ENCODE measurements at regions not wholly inside any gene's neighbourhood (a gene's known extent, or its start where the extent isn't known, plus 50 kb on each side); places are given as distances from the start of the nearest gene placed in this dataset.

DNA sequence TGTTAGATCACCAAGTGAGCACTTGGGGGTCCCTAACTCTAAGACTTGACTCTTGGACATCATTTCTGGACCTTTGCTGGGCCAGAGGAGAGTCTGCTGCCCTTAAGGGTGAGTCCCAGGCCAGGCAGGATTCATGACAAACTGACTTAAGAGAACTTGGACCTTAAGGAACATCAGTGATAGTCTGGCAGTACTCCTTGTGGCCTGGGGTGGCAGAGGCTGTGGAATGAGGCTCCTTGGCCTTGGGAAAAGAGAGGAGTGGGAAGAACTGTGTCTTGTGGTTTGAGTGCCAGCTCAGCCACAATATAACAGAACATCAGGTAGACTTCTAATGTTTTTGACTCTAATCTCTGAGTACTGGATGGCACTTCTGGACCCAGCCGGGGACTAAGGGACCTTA is 478.7 kb downstream of the MEI4 start:
- WGBS, 2 experiments (ENCODE audit: extremely low coverage in 2 of 2, insufficient read length in 1 of 2): no CpG with 5 or more reads among the region's 1 CpG
- POLR2A ChIA-PET (ENCODE audit: unreplicated experiment): no interaction called here
- Histone ChIP-seq H3K23ac (ENCODE audit: low read depth, low read length) (no peak overlapping the region), H4K91ac (ENCODE audit: insufficient read depth, low read depth, low read length) (no peak overlapping the region), H2BK5ac (ENCODE audit: low read depth, low read length, poor library complexity, severe bottlenecking) (no peak overlapping the region), H3K27ac (ENCODE audit: insufficient read depth, low read length) (no peak overlapping the region), H3K9me3 (ENCODE audit: control insufficient read depth, insufficient read depth, low read length) (peaks cover 16% of the 10 kb centered on the region; the same call in 1 of the 2 replicates), H3K4me2 (ENCODE audit: low read depth, low read length) (no peak overlapping the region), H3K36me3 (ENCODE audit: control insufficient read depth, insufficient read depth, low read length) (no peaks in the 10 kb centered on the region), H3K4ac (ENCODE audit: low read depth, low read length) (no peak overlapping the region), H2BK120ac (ENCODE audit: low read depth, low read length) (no peak overlapping the region), H3K9ac (ENCODE audit: low read depth, low read length) (no peak overlapping the region), H2AFZ (replicated peaks; ENCODE audit: low read length, poor library complexity) (no peak overlapping the region), H3K27me3 (ENCODE audit: control insufficient read depth, insufficient read depth, low read length) (no peaks in the 10 kb centered on the region), H2BK20ac (ENCODE audit: low read depth, low read length) (no peak overlapping the region), H2BK15ac (ENCODE audit: low read depth, low read length) (no peak overlapping the region), H3K79me1 (ENCODE audit: low read depth in 1 of 2, low read length in 2 of 2) (no peaks in the 10 kb centered on the region), H3K56ac (ENCODE audit: extremely low read depth, insufficient read depth, low read length) (no peak overlapping the region), H4K8ac (ENCODE audit: low read depth in 2 of 2, low read length in 2 of 2) (no peak overlapping the region), H2AK5ac (ENCODE audit: low read depth, low read length) (no peak overlapping the region), H4K20me1 (ENCODE audit: insufficient read depth, low read length) (no peaks in the 10 kb centered on the region), H3K14ac (replicated peaks; ENCODE audit: low read depth, low read length) (no peak overlapping the region), H3K18ac (ENCODE audit: low read depth, low read length) (no peak overlapping the region), H2AK9ac (replicated peaks; ENCODE audit: low read depth, low read length, poor library complexity) (no peak overlapping the region), H3K9me1 (ENCODE audit: insufficient read depth, low read length) (no peaks in the 10 kb centered on the region), H3K4me1 (ENCODE audit: control insufficient read depth, insufficient read depth, low read length) (no peaks in the 10 kb centered on the region), H3K4me3 (ENCODE audit: insufficient read depth, low read depth, low read length) (no peak overlapping the region), H4K5ac (ENCODE audit: low read depth, low read length) (no peak overlapping the region)
- no peak for ATAC-seq (ENCODE audit: low read depth)
- dilution Hi-C loops (cut with HindIII; ENCODE audit: low sequenced_read_pairs, unreplicated experiment) (no loop called here), in situ Hi-C loops (cut with MboI; ENCODE audit: low sequenced_read_pairs) (no loop called here), intact Hi-C loops (cut with micrococcal nuclease) (no loop called here)
- CTCF ChIA-PET: no interaction called here
- no peak for DNase-seq
- BruUV-seq (replicated peaks): no TSS peak
- TF ChIP-seq MAFK (IDR thresholded peaks at IDR 0.05; ENCODE audit: low read depth, low read length): no peak
- TF ChIP-seq RFX5 (IDR thresholded peaks at IDR 0.05; ENCODE audit: low read depth, low read length): no peak
- TF ChIP-seq RCOR1 (IDR thresholded peaks at IDR 0.05; ENCODE audit: insufficient replicate concordance, low read length): no peak
- TF ChIP-seq POLR2A (IDR thresholded peaks at IDR 0.05; ENCODE audit: low read depth, low read length): no peak
- no peak for TF ChIP-seq CEBPB (IDR thresholded peaks at IDR 0.05; ENCODE audit: low read depth, low read length)
- TF ChIP-seq, protein P1, sequence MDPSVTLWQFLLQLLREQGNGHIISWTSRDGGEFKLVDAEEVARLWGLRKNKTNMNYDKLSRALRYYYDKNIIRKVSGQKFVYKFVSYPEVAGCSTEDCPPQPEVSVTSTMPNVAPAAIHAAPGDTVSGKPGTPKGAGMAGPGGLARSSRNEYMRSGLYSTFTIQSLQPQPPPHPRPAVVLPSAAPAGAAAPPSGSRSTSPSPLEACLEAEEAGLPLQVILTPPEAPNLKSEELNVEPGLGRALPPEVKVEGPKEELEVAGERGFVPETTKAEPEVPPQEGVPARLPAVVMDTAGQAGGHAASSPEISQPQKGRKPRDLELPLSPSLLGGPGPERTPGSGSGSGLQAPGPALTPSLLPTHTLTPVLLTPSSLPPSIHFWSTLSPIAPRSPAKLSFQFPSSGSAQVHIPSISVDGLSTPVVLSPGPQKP (IDR thresholded peaks at IDR 0.05; ENCODE audit: borderline replicate concordance, low read depth, low read length): no peak
- no peak for TF ChIP-seq BHLHE40 (IDR thresholded peaks at IDR 0.05; ENCODE audit: low read depth, low read length)
- no peak for TF ChIP-seq NFE2L2 (IDR thresholded peaks at IDR 0.05; ENCODE audit: low read depth, low read length)

Data from IMR-90 (cell line).